Pancreas (tissue), 10 donors: ENCODE measurements at regions not wholly inside any gene's neighbourhood (a gene's known extent, or its start where the extent isn't known, plus 50 kb on each side); places are given as distances from the start of the nearest gene placed in this dataset.

Source experiments
- ATAC-seq, 4 donors: fragments of 200-7000 bp; cut with Tn5 transposase; one replicate each; pipeline versions ENCODE4 v1.8.0 to v1.9.1; 2020; ENCODE audit warnings: mild to moderate bottlenecking in 4 of 4, moderate library complexity in 4 of 4
- DNase-seq, 6 donors: peaks; one replicate each; pipeline ENCODE4 v3.0.0-alpha.2; 2020
- FAIRE-seq: peaks from 2 replicates; lab custom pipeline; 2012; peaks lifted over from hg19 to GRCh38; lab: Jason Lieb, UNC
- H3K27ac ChIP-seq, 4 donors: fragments of 200-600 bp; sonication (generic); 1 replicate in 3 of 4; 2 replicates in 1 of 4; pipeline versions ENCODE4 v1.5.0 to v1.8.0; 2020
- H3K27me3 ChIP-seq, 4 donors: fragments of 200-600 bp; one replicate each; pipeline ENCODE4 v1.8.0; 2021
- H3K36me3 ChIP-seq, 3 donors: fragments of 200-600 bp; sonication (generic) in 1 of 3; one replicate each; pipeline versions ENCODE4 v1.5.0 to v1.8.0; 2020 to 2021
- H3K4me1 ChIP-seq, 3 donors: fragments of 200-600 bp; one replicate each; pipeline ENCODE4 v1.8.0; 2021
- H3K4me3 ChIP-seq, 4 donors: fragments of 200-600 bp; sonication (generic) in 2 of 4; one replicate each; pipeline versions ENCODE4 v1.5.0 to v1.8.0; 2020 to 2021
- H3K9me3 ChIP-seq, 4 donors: fragments of 200-600 bp; one replicate each; pipeline ENCODE4 v1.8.0; 2021
- CTCF ChIP-seq, 4 donors: fragments of 200-600 bp; sonication (generic) in 3 of 4; IDR thresholded peaks; one replicate each; pipeline versions ENCODE4 v1.5.0 to v1.8.0; 2021; ENCODE audit warnings: antibody characterized with exemption in 4 of 4
- whole genome bisulfite sequencing, 2 donors: extraction: QIAGEN DNeasy Blood & Tissue Kit; methylation state at CpG; one replicate each; pipeline ENCODE4 v1.1.7; 2013; 5-methylcytosine and 5-hydroxymethylcytosine counted together
- intact Hi-C, 3 donors: fragments of 100-400 bp; cut with DNase I; formaldehyde crosslinking; loops; one replicate each; pipeline versions ENCODE4 v1.11.1 to v1.14.2; 2022
- donor health status: healthy with polysubstance abuse.
- donor health status: DM: no; HTN: no; CAD: no; lungs with moderate emphysema.
- donor health status: DM: no; HTN: no; CAD: no.
- donor health status: control.
- donor health status: control.
- donor health status: Bipolar disorder and iron deficiency.
- donor health status: DM: yes; HTN: yes; CAD: no.
- donor health status: DM: no; HTN: no; CAD: no.
- donor health status: DM: no; HTN: no; CAD: no.
- donor health status: DM: yes; HTN: yes; CAD: no.

DNA sequence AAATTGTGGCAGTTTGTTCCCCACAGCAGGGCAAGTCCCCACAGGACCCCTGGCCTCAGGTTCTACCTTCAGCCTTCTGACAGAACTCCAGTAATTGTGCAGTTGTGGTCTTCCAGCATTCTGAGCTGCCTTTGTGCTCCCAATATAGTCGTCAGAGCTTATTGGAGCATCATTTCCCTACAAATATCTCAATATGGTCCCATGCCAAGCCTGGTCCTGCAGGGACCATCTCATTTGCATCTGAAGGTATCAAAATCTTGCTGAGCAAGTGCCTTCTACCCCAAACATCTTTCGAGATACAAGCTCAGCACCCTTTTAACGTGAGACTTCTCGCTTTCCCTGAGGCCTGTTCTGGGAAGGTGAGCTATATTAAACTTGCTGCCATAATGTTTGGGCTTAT lies 333.9 kb upstream of the CDH11 start:
- Histone ChIP-seq H3K4me1 (no peaks in the 10 kb centered on the region), H3K27ac (no peak overlapping the region), H3K36me3 (no peaks in the 10 kb centered on the region), H3K27me3 (no peaks in the 10 kb centered on the region), H3K9me3 (no peaks in the 10 kb centered on the region), H3K4me3 (no peak overlapping the region)
- TF ChIP-seq CTCF (IDR thresholded peaks at IDR 0.05) = no peak
- 71 to 83% methylated on average over 4 of the region's 4 CpGs for WGBS, 2 donors
- ATAC-seq (no peak), DNase-seq (no peak), FAIRE-seq (no peak)
- intact Hi-C loops = no loop called here

DNA sequence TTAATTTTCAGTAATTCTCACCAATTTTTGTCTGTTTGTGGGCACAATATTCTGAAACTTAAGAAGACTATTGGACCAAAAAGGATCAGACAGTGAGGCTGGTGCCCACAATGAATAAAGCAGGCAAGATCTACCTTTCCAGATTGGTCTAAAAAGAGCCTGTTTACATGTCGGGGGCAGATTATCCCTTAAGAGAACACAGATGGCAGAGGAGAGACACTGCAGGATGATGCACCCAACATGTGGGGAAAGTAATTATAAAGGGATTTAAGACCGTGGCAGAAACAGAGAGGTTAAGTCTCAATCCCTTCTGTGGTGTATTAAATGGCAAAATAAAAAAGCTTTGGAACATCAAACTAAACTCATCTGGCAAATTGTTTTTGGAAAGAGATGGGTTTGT lies 331.8 kb upstream of the CDH11 start:
- Histone ChIP-seq H3K4me1 (no peaks in the 10 kb centered on the region), H3K27ac (no peak overlapping the region), H3K4me3 (no peak overlapping the region), H3K36me3 (no peaks in the 10 kb centered on the region), H3K9me3 (no peaks in the 10 kb centered on the region), H3K27me3 (no peaks in the 10 kb centered on the region)
- no peak for FAIRE-seq
- 59 to 71% methylated on average over 2 of the region's 2 CpGs for WGBS, 2 donors
- intact Hi-C loops = no loop called here
- ATAC-seq = no peak
- DNase-seq = no peak
- TF ChIP-seq CTCF (IDR thresholded peaks at IDR 0.05) = no peak

GRCh38 chr16:65449526-65449925 lies 327.7 kb upstream of the CDH11 start:
- Histone ChIP-seq H3K27me3 (no peaks in the 10 kb centered on the region), H3K9me3 (no peaks in the 10 kb centered on the region), H3K27ac (no peak overlapping the region), H3K36me3 (no peaks in the 10 kb centered on the region), H3K4me1 (no peaks in the 10 kb centered on the region), H3K4me3 (no peak overlapping the region)
- no peak for FAIRE-seq
- 50 to 65% methylated on average over 1 of the region's 1 CpG for WGBS, 2 donors
- no peak for TF ChIP-seq CTCF (IDR thresholded peaks at IDR 0.05)
- DNase-seq = no peak
- intact Hi-C loops = no loop called here
- no peak for ATAC-seq

GRCh38 chr16:65446427-65446826 lies 324.6 kb upstream of the CDH11 start:
- FAIRE-seq (no peak), ATAC-seq (no peak), DNase-seq (no peak)
- no peaks in the 10 kb centered on the region for H3K36me3 ChIP-seq
- no peaks in the 10 kb centered on the region for H3K9me3 ChIP-seq
- TF ChIP-seq CTCF (IDR thresholded peaks at IDR 0.05) = no peak
- H3K4me3 ChIP-seq = no peak overlapping the region
- no peaks in the 10 kb centered on the region for H3K4me1 ChIP-seq
- intact Hi-C loops = no loop called here
- no peak overlapping the region for H3K27ac ChIP-seq
- no peaks in the 10 kb centered on the region for H3K27me3 ChIP-seq
- WGBS, 2 donors = 54 to 73% methylated on average over 2 of the region's 2 CpGs

- FAIRE-seq = no peak
- H3K27me3 ChIP-seq = no peaks in the 10 kb centered on the region
- TF ChIP-seq CTCF (IDR thresholded peaks at IDR 0.05) = no peak
- H3K27ac ChIP-seq = no peak overlapping the region
- H3K9me3 ChIP-seq = no peaks in the 10 kb centered on the region
- no peak for DNase-seq
- no peak for ATAC-seq
- 37 to 39% methylated on average over 1 of the region's 1 CpG for WGBS, 2 donors
- intact Hi-C loops = no loop called here
- no peaks in the 10 kb centered on the region for H3K36me3 ChIP-seq
- no peak overlapping the region for H3K4me3 ChIP-seq
- no peaks in the 10 kb centered on the region for H3K4me1 ChIP-seq
Measured at GRCh38 chr16:65445313-65446260, 323.7 kb upstream of the CDH11 start.
